ENCODE measurements at regions not wholly inside any gene's neighbourhood (a gene's known extent, or its start where the extent isn't known, plus 50 kb on each side); places are given as distances from the start of the nearest gene placed in this dataset.

GRCh38 chr11:135027461-135027860 is 615.4 kb upstream of the B3GAT1 start (continued):
- no peak for TF ChIP-seq ZNF879 (CRISPR knock-in tag; IDR thresholded peaks at IDR 0.05)
- 0 out of 2 replicates have a peak, but pooled peaks have one; percentile 33 for TF ChIP-seq SMAD3 (CRISPR knock-in tag; IDR thresholded peaks at IDR 0.05)
- TF ChIP-seq DNMT3B (CRISPR knock-in tag; conservative IDR thresholded peaks at IDR 0.05) = 0 out of 2 replicates have a peak, but pooled peaks have one; percentile 41
- TF ChIP-seq TEAD2 (CRISPR knock-in tag; IDR thresholded peaks at IDR 0.05) = no peak
- TF ChIP-seq SIN3B (IDR thresholded peaks at IDR 0.05; ENCODE audit: low read length) = no peak
- no peak for TF ChIP-seq TMF1 (CRISPR knock-in tag; IDR thresholded peaks at IDR 0.05; ENCODE audit: low read depth)
- no peak for TF ChIP-seq PRDM10 (CRISPR knock-in tag; IDR thresholded peaks at IDR 0.05; ENCODE audit: low read depth)
- TF ChIP-seq NKX3-1 (CRISPR knock-in tag; IDR thresholded peaks at IDR 0.05) = 0 out of 2 replicates have a peak, but pooled peaks have one; percentile 30

- Histone ChIP-seq H2AFZ (ENCODE audit: low read length) (no peak overlapping the region), H3K4me2 (ENCODE audit: low read depth, low read length) (no peak overlapping the region), H4K20me1 (ENCODE audit: insufficient read depth, low read length) (no peaks in the 10 kb centered on the region), H3K27ac (ENCODE audit: extremely low read length, insufficient read depth, low read length) (no peak overlapping the region), H3K9me3 (ENCODE audit: low read length) (peaks cover 2% of the 10 kb centered on the region; the same call in 1 of the 2 replicates), H3K9ac (ENCODE audit: insufficient read depth, low read depth, low read length) (no peak overlapping the region), H3K79me2 (ENCODE audit: insufficient read depth, low read length) (no peaks in the 10 kb centered on the region), H3K4me1 (ENCODE audit: insufficient read depth, low read length) (no peaks in the 10 kb centered on the region), H3K27me3 (ENCODE audit: control insufficient read depth in 1 of 2, insufficient read depth in 2 of 2, low read length in 2 of 2) (peaks cover 0 to 3% of the 10 kb centered on the region in 2 experiments; a peak in 1 of 5 replicates), H3K36me3 (replicated peaks in 1 of 2; ENCODE audit: control insufficient read depth in 1 of 2, insufficient read depth in 2 of 2, low read length in 2 of 2) (no peaks in the 10 kb centered on the region), H3K4me3 (replicated peaks in 1 of 3; ENCODE audit: insufficient read depth in 1 of 3, low read depth in 2 of 3, low read length in 3 of 3) (no peak overlapping the region)
- no TSS peak for BruUV-seq (replicated peaks)
- CTCF ChIA-PET (ENCODE audit: low intra/inter-chr PET ratio, low total read pairs) = no interaction called here
- WGBS (ENCODE audit: low lambda C conversion rate) = 0% methylated on average over 1 of the region's 2 CpGs
- no peak for ATAC-seq
- POLR2A ChIA-PET = no interaction called here
- TF ChIP-seq JUND (CRISPR knock-in tag; IDR thresholded peaks at IDR 0.05) = no peak
- TF ChIP-seq NR3C1 (CRISPR knock-in tag; IDR thresholded peaks at IDR 0.05) = no peak
- no peak for TF ChIP-seq EHMT2 (IDR thresholded peaks at IDR 0.05; ENCODE audit: borderline replicate concordance, low read depth, low read length)
- no peak for TF ChIP-seq KDM1A (CRISPR knock-in tag; IDR thresholded peaks at IDR 0.05)
- intact Hi-C loops (cut with micrococcal nuclease; ENCODE audit: unreplicated experiment) (no loop called here), in situ Hi-C loops (cut with HindIII; ENCODE audit: extremely low pct_ligation_motif_present, low pct_unique_long_range_greater_than_20kb) (no loop called here)
- no peak for DNase-seq (ENCODE audit: low spot score)
- FAIRE-seq = no peak
Measured at GRCh38 chr11:135023499-135023898, 611.5 kb upstream of the B3GAT1 start.
